Epithelial cell of proximal tubule (primary cell): ENCODE measurements at regions not wholly inside any gene's neighbourhood (a gene's known extent, or its start where the extent isn't known, plus 50 kb on each side); places are given as distances from the start of the nearest gene placed in this dataset.

ENCODE experiments used
- DNase-seq: peaks from one replicate; pipeline ENCODE4 v3.0.0-alpha.2; 2011; ENCODE audit warnings: low read depth
- H3K4me3 ChIP-seq: 2 replicates; pipeline ENCODE4 v1.5.1; 2011; ENCODE audit warnings: low read depth, mild to moderate bottlenecking, low read length
- TF ChIP-seq, protein P1 (sequence below): conservative IDR thresholded peaks from 2 replicates; pipeline ENCODE4 v1.5.1; 2012; ENCODE audit warnings: low read depth, mild to moderate bottlenecking, low read length

DNA sequence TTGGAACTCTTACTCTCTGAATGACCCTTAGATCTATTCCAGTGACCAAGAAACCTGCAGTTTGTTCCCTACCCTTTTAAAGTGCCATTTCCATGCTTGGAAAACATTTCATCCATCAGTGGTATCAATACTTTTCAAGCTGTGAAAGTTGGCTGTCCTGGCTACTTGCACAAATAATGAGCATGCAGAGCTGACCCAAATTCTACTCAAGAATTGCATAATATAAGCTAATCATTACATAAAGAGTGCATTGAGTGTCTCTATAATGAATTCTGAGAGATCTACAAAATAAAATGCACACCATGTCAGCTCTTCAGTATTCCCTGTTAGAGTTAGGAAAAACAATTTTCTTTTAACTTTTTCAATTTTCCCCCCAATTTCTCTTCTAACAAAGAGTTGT lies 181.3 kb upstream of the HS3ST5 start:
- H3K4me3 ChIP-seq = no peak overlapping the region
- TF ChIP-seq, protein P1, sequence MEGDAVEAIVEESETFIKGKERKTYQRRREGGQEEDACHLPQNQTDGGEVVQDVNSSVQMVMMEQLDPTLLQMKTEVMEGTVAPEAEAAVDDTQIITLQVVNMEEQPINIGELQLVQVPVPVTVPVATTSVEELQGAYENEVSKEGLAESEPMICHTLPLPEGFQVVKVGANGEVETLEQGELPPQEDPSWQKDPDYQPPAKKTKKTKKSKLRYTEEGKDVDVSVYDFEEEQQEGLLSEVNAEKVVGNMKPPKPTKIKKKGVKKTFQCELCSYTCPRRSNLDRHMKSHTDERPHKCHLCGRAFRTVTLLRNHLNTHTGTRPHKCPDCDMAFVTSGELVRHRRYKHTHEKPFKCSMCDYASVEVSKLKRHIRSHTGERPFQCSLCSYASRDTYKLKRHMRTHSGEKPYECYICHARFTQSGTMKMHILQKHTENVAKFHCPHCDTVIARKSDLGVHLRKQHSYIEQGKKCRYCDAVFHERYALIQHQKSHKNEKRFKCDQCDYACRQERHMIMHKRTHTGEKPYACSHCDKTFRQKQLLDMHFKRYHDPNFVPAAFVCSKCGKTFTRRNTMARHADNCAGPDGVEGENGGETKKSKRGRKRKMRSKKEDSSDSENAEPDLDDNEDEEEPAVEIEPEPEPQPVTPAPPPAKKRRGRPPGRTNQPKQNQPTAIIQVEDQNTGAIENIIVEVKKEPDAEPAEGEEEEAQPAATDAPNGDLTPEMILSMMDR = no peak
- DNase-seq = no peak

DNA sequence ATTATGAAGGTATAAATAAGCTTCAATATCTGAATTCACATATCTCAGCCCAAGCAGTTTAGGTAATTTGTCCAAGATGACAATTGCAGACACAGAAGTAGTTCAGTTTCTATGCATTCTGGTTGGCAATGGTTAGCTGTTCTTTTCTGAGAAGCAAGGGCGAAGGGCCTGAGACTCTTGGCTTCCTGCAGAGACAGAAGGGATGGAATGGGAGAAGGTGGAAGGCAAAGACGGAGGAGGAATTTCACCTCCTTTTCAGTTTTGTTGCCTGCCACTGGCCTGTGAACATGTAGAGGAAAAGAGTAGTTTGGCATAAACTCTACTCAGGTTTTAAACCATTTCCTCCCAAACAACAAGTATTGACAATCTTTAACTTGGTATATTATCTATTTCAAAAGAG lies 180.7 kb upstream of the HS3ST5 start:
- no peak overlapping the region for H3K4me3 ChIP-seq
- TF ChIP-seq, protein P1 = no peak
- DNase-seq = no peak

DNA sequence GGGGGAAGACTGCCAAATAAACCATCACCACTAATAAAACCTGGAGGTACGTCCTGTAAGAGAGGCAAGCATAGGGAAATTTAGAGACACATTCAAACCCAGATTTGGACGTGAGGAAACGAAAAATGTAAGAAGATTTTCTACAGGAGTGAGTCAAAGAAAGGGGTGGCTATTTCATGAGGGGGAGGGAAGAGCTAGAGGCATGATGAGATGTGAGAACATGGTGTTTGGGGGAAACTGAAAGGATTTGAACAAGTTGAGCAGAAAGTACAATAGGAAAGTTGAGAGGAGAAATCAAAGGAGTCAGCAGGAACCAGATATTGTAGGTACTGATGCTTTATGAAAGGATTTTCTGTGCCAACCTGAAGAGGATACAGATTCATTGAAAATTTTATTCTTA lies 179.1 kb upstream of the HS3ST5 start:
- TF ChIP-seq, protein P1 = no peak
- no peak overlapping the region for H3K4me3 ChIP-seq
- DNase-seq = no peak

DNA sequence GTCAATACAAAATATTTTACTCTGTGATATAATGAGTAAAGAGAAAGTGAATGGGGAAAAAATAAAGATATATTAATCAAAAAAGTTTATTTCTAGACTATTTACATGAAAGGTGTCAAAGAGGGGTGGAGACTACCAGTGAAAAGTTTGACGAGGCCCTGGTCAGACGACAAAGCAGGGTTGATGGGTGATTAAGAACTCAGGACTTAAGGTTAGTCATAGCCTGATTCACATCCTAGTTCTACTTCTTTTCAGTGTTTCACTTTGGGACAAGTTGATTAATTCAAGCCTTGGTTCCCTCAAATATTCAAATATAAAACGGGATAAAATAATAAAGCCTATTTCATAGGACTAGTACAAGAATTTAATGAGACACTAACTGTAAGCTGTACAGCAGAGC lies 178.2 kb upstream of the HS3ST5 start:
- no peak for DNase-seq
- TF ChIP-seq, protein P1 = no peak

DNA sequence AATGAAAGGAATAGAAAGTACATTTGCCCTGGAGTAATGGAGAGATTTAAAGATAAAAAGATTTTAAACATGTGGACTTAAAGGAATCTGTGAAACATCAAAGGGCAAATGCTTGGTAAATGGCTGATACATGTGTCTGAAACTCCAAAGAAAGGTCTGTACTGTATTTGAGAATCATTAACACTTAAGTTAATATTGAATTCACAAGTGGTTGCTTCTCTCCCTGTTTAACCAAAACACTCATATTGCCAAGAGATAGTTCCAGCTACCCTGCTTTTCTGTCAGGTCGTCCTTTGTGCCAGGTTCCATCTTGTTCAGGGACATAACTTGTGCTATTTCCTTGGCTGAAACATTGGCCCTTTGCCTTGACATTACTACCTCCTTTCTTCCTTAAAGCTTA lies 171.3 kb upstream of the HS3ST5 start:
- DNase-seq = peak; percentile 13
- TF ChIP-seq, protein P1 = no peak
- no peak overlapping the region for H3K4me3 ChIP-seq

More for the DNA sequence above, 178.2 kb upstream of the HS3ST5 start:
- H3K4me3 ChIP-seq = no peak overlapping the region

DNA sequence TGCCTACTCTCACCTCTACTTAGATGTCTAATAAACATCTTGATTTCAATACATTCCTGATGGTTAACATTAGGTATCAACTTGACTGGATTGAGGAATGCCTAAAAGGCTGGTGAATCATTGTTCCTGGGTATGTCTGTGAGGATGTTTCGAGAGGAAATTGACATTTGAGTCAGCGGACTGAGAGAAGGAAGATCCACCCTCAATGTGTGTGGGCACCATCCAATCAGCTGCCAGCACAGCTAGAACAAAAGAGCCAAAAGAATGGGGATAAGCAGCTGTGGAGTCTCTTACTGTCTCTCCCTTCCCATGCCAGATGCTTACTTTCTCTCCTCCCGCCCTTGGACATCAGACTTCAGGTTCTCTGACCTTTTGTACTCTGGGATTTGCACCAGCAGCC lies 128.6 kb upstream of the HS3ST5 start:
- H3K4me3 ChIP-seq = no peak overlapping the region
- DNase-seq = no peak
- TF ChIP-seq, protein P1 = no peak

DNA sequence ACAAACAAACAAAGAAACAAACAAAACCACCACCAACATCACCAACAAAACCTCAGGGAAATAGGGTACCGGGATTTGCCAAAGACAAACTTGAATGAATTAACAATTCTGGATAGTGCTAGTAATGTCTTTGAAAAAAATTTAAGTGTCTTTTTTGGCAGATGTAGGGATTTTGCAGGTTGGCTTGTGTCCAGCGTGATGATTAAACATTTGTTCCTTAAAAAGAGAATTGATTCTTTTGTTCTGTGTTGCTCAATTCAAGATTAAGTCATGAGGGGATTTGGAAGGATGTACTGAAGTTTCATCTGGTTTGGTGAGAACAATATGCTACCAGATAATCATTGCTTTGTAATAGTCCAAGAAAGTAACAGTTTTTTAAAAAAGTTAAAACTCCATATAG lies 125.1 kb upstream of the HS3ST5 start:
- H3K4me3 ChIP-seq = no peak overlapping the region
- TF ChIP-seq, protein P1 = no peak
- no peak for DNase-seq
